WTC11 (cell line): ENCODE measurements at regions not wholly inside any gene's neighbourhood (a gene's known extent, or its start where the extent isn't known, plus 50 kb on each side); places are given as distances from the start of the nearest gene placed in this dataset.

Experiments
- ATAC-seq: fragments of 200-7000 bp; cut with Tn5 transposase; 2 replicates; pipeline ENCODE4 v1.10.0; 2021; ENCODE audit warnings: mild to moderate bottlenecking, moderate library complexity
- CTCF ChIA-PET: fragments of 300-600 bp; sonication (Branson Sonifier 250); formaldehyde crosslinking; loops from one replicate; lab custom pipeline; 2021; ENCODE audit warnings: antibody characterized with exemption; lab: Charles Lee
- POLR2A ChIA-PET: fragments of 350-600 bp; sonication (Branson Sonifier 250); formaldehyde crosslinking; loops from one replicate; lab custom pipeline; 2021; ENCODE audit warnings: antibody characterized with exemption; lab: Charles Lee
- DNase-seq: peaks from one replicate; pipeline ENCODE4 v3.0.0; 2021; ENCODE audit warnings: low spot score
- H3K27ac Mint-ChIP-seq: 2 replicates; pipeline ENCODE4 v1.8.0; 2021; ENCODE audit warnings: mixed read lengths
- H3K27me3 Mint-ChIP-seq: 2 replicates; pipeline ENCODE4 v1.8.0; 2021; ENCODE audit warnings: low read depth, mild to moderate bottlenecking, moderate library complexity, mixed read lengths
- H3K36me3 Mint-ChIP-seq: 2 replicates; pipeline ENCODE4 v1.8.0; 2021; ENCODE audit warnings: mixed read lengths
- H3K4me1 Mint-ChIP-seq: 2 replicates; pipeline ENCODE4 v1.8.0; 2022; ENCODE audit warnings: mixed read lengths
- H3K4me3 Mint-ChIP-seq: 2 replicates; pipeline ENCODE4 v1.8.0; 2021; ENCODE audit warnings: mild to moderate bottlenecking, moderate library complexity, mixed read lengths
- H3K9me3 Mint-ChIP-seq: 2 replicates; pipeline ENCODE4 v1.8.0; 2021; ENCODE audit warnings: mixed read lengths
- AFF4 ChIP-seq: sonication (generic); formaldehyde crosslinking; IDR thresholded peaks from 2 replicates; pipeline ENCODE4 v1.8.1; 2023; ENCODE audit warnings: mild to moderate bottlenecking, missing genetic modification reagents, borderline replicate concordance
- ARID4B ChIP-seq: sonication (generic); formaldehyde crosslinking; IDR thresholded peaks from 2 replicates; pipeline ENCODE4 v1.8.0; 2023; ENCODE audit warnings: missing genetic modification reagents, mild to moderate bottlenecking, borderline replicate concordance
- ATF1 ChIP-seq: sonication (generic); formaldehyde crosslinking; IDR thresholded peaks from 2 replicates; pipeline ENCODE4 v1.8.1; 2023; ENCODE audit warnings: mild to moderate bottlenecking, moderate library complexity, missing genetic modification reagents
- ATF2 ChIP-seq: sonication (generic); formaldehyde crosslinking; IDR thresholded peaks from 2 replicates; pipeline ENCODE4 v1.8.1; 2022; ENCODE audit warnings: low read depth, missing genetic modification reagents, borderline replicate concordance
- ATF3 ChIP-seq: sonication (generic); formaldehyde crosslinking; conservative IDR thresholded peaks from 2 replicates; pipeline ENCODE4 v1.8.1; 2022; ENCODE audit warnings: mild to moderate bottlenecking, missing genetic modification reagents
- EMX1 ChIP-seq: fragments of 250-450 bp; sonication (Bioruptor Pico); IDR thresholded peaks from 2 replicates; pipeline ENCODE4 v1.8.0; 2021; ENCODE audit warnings: mild to moderate bottlenecking
- GABPB1 ChIP-seq: sonication (generic); formaldehyde crosslinking; IDR thresholded peaks from 2 replicates; pipeline ENCODE4 v1.8.1; 2023; ENCODE audit warnings: mild to moderate bottlenecking, missing genetic modification reagents
- MXD4 ChIP-seq: fragments of 250-450 bp; sonication (Bioruptor Pico); IDR thresholded peaks from 2 replicates; pipeline ENCODE4 v1.8.0; 2021; ENCODE audit warnings: mild to moderate bottlenecking, moderate library complexity, borderline replicate concordance
- TEAD1 ChIP-seq: sonication (generic); formaldehyde crosslinking; IDR thresholded peaks from 2 replicates; pipeline ENCODE4 v1.8.0; 2022; ENCODE audit warnings: mild to moderate bottlenecking, missing genetic modification reagents
- ZNF121 ChIP-seq: sonication (generic); formaldehyde crosslinking; IDR thresholded peaks from 2 replicates; pipeline ENCODE4 v1.8.0; 2023; ENCODE audit warnings: missing genetic modification reagents
- ZNF317 ChIP-seq: sonication (generic); formaldehyde crosslinking; IDR thresholded peaks from 2 replicates; pipeline ENCODE4 v1.8.1; 2023; ENCODE audit warnings: low read depth, mild to moderate bottlenecking, moderate library complexity, missing genetic modification reagents, borderline replicate concordance
- TF ChIP-seq, protein P1 (sequence below): sonication (generic); formaldehyde crosslinking; IDR thresholded peaks from 2 replicates; pipeline ENCODE4 v1.8.1; 2023; ENCODE audit warnings: mild to moderate bottlenecking, missing genetic modification reagents, moderate library complexity
- TF ChIP-seq, protein P2 (sequence below): sonication (generic); formaldehyde crosslinking; IDR thresholded peaks from 2 replicates; pipeline ENCODE4 v1.8.1; 2022; ENCODE audit warnings: mild to moderate bottlenecking, missing genetic modification reagents, moderate library complexity, borderline replicate concordance
- TF ChIP-seq, protein P3 (sequence below): sonication (generic); formaldehyde crosslinking; IDR thresholded peaks from 2 replicates; pipeline ENCODE4 v1.8.0; 2022; ENCODE audit warnings: mild to moderate bottlenecking, missing genetic modification reagents
- TF ChIP-seq, protein P4 (sequence below): sonication (generic); formaldehyde crosslinking; IDR thresholded peaks from 2 replicates; pipeline ENCODE4 v1.8.1; 2022; ENCODE audit warnings: low read depth, mild to moderate bottlenecking, moderate library complexity, missing genetic modification reagents, borderline replicate concordance
- TF ChIP-seq, protein P5 (sequence below): sonication (generic); formaldehyde crosslinking; IDR thresholded peaks from 2 replicates; pipeline ENCODE4 v1.8.1; 2023; ENCODE audit warnings: mild to moderate bottlenecking, missing genetic modification reagents

- TF ChIP-seq AFF4 (CRISPR knock-in tag) = no peak
Measured at GRCh38 chr1:68338081-68338480, 105.8 kb upstream of the WLS start (continued).

DNA sequence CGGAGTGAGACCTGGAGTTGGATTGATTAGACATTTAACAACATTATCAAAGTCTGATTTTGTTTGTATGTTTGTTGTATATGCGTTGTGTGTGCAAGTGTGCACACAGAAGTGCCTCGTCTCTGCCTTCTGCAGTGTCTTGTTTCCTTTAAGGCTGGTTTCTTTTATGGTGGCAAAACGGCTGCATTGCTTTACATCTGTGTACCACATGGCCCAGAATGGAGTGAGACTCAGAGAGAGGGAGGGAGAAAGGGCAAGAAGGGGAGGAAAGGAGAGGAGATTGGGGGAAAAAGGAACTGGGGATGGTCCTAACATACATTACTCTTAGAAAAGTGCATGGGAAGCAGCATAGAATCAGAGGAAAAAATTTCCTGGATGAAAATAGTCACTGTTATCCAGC, 99.7 kb upstream of the WLS start:
- Mint-ChIP-seq H3K9me3 (no peaks in the 10 kb centered on the region), H3K27ac (no peak overlapping the region), H3K27me3 (no peaks in the 10 kb centered on the region; the same call in 1 of the 2 replicates), H3K4me1 (no peaks in the 10 kb centered on the region), H3K36me3 (no peaks in the 10 kb centered on the region), H3K4me3 (no peak overlapping the region)
- ChIA-PET POLR2A (no interaction called here), CTCF (no interaction called here)
- ATAC-seq = no peak
- no peak for DNase-seq
- TF ChIP-seq ATF3 (CRISPR knock-in tag) (no peak), MXD4 (CRISPR knock-in tag) (no peak), GABPB1 (CRISPR knock-in tag) (no peak), ZNF121 (CRISPR knock-in tag) (no peak), ARID4B (CRISPR knock-in tag) (no peak), TEAD1 (CRISPR knock-in tag) (no peak), EMX1 (CRISPR knock-in tag) (no peak), ATF1 (CRISPR knock-in tag) (no peak), ATF2 (no peak), ZNF317 (CRISPR knock-in tag) (no peak)
- TF ChIP-seq, protein P1, sequence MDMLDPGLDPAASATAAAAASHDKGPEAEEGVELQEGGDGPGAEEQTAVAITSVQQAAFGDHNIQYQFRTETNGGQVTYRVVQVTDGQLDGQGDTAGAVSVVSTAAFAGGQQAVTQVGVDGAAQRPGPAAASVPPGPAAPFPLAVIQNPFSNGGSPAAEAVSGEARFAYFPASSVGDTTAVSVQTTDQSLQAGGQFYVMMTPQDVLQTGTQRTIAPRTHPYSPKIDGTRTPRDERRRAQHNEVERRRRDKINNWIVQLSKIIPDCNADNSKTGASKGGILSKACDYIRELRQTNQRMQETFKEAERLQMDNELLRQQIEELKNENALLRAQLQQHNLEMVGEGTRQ (CRISPR knock-in tag) = no peak
- TF ChIP-seq, protein P2, sequence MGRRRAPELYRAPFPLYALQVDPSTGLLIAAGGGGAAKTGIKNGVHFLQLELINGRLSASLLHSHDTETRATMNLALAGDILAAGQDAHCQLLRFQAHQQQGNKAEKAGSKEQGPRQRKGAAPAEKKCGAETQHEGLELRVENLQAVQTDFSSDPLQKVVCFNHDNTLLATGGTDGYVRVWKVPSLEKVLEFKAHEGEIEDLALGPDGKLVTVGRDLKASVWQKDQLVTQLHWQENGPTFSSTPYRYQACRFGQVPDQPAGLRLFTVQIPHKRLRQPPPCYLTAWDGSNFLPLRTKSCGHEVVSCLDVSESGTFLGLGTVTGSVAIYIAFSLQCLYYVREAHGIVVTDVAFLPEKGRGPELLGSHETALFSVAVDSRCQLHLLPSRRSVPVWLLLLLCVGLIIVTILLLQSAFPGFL (CRISPR knock-in tag) = no peak
- TF ChIP-seq, protein P3, sequence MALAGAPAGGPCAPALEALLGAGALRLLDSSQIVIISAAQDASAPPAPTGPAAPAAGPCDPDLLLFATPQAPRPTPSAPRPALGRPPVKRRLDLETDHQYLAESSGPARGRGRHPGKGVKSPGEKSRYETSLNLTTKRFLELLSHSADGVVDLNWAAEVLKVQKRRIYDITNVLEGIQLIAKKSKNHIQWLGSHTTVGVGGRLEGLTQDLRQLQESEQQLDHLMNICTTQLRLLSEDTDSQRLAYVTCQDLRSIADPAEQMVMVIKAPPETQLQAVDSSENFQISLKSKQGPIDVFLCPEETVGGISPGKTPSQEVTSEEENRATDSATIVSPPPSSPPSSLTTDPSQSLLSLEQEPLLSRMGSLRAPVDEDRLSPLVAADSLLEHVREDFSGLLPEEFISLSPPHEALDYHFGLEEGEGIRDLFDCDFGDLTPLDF (CRISPR knock-in tag) = no peak
- TF ChIP-seq, protein P4, sequence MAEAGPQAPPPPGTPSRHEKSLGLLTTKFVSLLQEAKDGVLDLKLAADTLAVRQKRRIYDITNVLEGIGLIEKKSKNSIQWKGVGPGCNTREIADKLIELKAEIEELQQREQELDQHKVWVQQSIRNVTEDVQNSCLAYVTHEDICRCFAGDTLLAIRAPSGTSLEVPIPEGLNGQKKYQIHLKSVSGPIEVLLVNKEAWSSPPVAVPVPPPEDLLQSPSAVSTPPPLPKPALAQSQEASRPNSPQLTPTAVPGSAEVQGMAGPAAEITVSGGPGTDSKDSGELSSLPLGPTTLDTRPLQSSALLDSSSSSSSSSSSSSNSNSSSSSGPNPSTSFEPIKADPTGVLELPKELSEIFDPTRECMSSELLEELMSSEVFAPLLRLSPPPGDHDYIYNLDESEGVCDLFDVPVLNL = no peak
- TF ChIP-seq, protein P5, sequence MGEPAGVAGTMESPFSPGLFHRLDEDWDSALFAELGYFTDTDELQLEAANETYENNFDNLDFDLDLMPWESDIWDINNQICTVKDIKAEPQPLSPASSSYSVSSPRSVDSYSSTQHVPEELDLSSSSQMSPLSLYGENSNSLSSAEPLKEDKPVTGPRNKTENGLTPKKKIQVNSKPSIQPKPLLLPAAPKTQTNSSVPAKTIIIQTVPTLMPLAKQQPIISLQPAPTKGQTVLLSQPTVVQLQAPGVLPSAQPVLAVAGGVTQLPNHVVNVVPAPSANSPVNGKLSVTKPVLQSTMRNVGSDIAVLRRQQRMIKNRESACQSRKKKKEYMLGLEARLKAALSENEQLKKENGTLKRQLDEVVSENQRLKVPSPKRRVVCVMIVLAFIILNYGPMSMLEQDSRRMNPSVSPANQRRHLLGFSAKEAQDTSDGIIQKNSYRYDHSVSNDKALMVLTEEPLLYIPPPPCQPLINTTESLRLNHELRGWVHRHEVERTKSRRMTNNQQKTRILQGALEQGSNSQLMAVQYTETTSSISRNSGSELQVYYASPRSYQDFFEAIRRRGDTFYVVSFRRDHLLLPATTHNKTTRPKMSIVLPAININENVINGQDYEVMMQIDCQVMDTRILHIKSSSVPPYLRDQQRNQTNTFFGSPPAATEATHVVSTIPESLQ (CRISPR knock-in tag) = no peak
